ENCODE measurements at regions not wholly inside any gene's neighbourhood (a gene's known extent, or its start where the extent isn't known, plus 50 kb on each side); places are given as distances from the start of the nearest gene placed in this dataset.

GRCh38 chr16:61324044-61324443 lies 712.2 kb downstream of the CDH8 start:
- Histone ChIP-seq H3K36me3 (ENCODE audit: insufficient read depth, low read length) (no peaks in the 10 kb centered on the region), H3K9me2 (ENCODE audit: insufficient read depth, low read length) (no peaks in the 10 kb centered on the region), H3K79me2 (replicated peaks; ENCODE audit: insufficient read depth, low read length) (no peaks in the 10 kb centered on the region), H3K9me3 (ENCODE audit: low read length) (no peaks in the 10 kb centered on the region), H3K4me3 (ENCODE audit: low read length) (no peak overlapping the region), H3K9ac (ENCODE audit: low read length) (no peak overlapping the region), H3K27ac (ENCODE audit: low read length) (no peak overlapping the region), H3K4me2 (ENCODE audit: low read length) (no peak overlapping the region), H2AFZ (ENCODE audit: low read depth, low read length) (no peak overlapping the region), H3K27me3 (ENCODE audit: insufficient read depth, low read depth, low read length) (no peaks in the 10 kb centered on the region), H3F3A (ENCODE audit: insufficient read depth, low read length, poor library complexity, severe bottlenecking) (no peaks in the 10 kb centered on the region), H4K20me1 (ENCODE audit: insufficient read depth) (no peaks in the 10 kb centered on the region)
- TF ChIP-seq RAD21 (conservative IDR thresholded peaks at IDR 0.05): no peak
- peak; percentile 49 for TF ChIP-seq REST (IDR thresholded peaks at IDR 0.05; ENCODE audit: borderline replicate concordance)
- peak; percentile 36 for TF ChIP-seq POLR2AphosphoS5 (IDR thresholded peaks at IDR 0.05)

- no peaks in the 10 kb centered on the region for H4K20me1 ChIP-seq (ENCODE audit: insufficient read depth)
- no peak overlapping the region for H3K4me2 ChIP-seq (ENCODE audit: low read length)
- TF ChIP-seq CTCF (IDR thresholded peaks at IDR 0.05; ENCODE audit: poor library complexity, severe bottlenecking) (no peak), EP300 (conservative IDR thresholded peaks at IDR 0.05; ENCODE audit: poor library complexity, severe bottlenecking) (no peak), TAF1 (IDR thresholded peaks at IDR 0.05; ENCODE audit: low read depth) (no peak), EZH2 (IDR thresholded peaks at IDR 0.05; ENCODE audit: borderline replicate concordance, insufficient read depth, low read length, poor library complexity, severe bottlenecking) (no peak), RAD21 (conservative IDR thresholded peaks at IDR 0.05) (no peak), SMC3 (conservative IDR thresholded peaks at IDR 0.05; ENCODE audit: poor library complexity) (no peak), REST (IDR thresholded peaks at IDR 0.05; ENCODE audit: borderline replicate concordance) (no peak), POLR2AphosphoS5 (IDR thresholded peaks at IDR 0.05) (no peak), MXI1 (conservative IDR thresholded peaks at IDR 0.05; ENCODE audit: poor library complexity, severe bottlenecking) (no peak)
- H3F3A ChIP-seq (ENCODE audit: insufficient read depth, low read length, poor library complexity, severe bottlenecking): no peaks in the 10 kb centered on the region
- no peaks in the 10 kb centered on the region for H3K36me3 ChIP-seq (ENCODE audit: insufficient read depth, low read length)
- no peak overlapping the region for H3K27ac ChIP-seq (ENCODE audit: low read length)
- no peak overlapping the region for H3K9ac ChIP-seq (ENCODE audit: low read length)
- H3K9me2 ChIP-seq (ENCODE audit: insufficient read depth, low read length): no peaks in the 10 kb centered on the region
- H2AFZ ChIP-seq (ENCODE audit: low read depth, low read length): no peak overlapping the region
- no peaks in the 10 kb centered on the region for H3K79me2 ChIP-seq (replicated peaks; ENCODE audit: insufficient read depth, low read length)
- no peaks in the 10 kb centered on the region for H3K27me3 ChIP-seq (ENCODE audit: insufficient read depth, low read depth, low read length)
- no peaks in the 10 kb centered on the region for H3K9me3 ChIP-seq (ENCODE audit: low read length)
- no peak overlapping the region for H3K4me3 ChIP-seq (ENCODE audit: low read length)
Measured at GRCh38 chr16:61323456-61323855, 712.8 kb downstream of the CDH8 start.

Data from neural cell (in vitro differentiated cells).